ENCODE measurements at regions not wholly inside any gene's neighbourhood (a gene's known extent, or its start where the extent isn't known, plus 50 kb on each side); places are given as distances from the start of the nearest gene placed in this dataset.

DNA sequence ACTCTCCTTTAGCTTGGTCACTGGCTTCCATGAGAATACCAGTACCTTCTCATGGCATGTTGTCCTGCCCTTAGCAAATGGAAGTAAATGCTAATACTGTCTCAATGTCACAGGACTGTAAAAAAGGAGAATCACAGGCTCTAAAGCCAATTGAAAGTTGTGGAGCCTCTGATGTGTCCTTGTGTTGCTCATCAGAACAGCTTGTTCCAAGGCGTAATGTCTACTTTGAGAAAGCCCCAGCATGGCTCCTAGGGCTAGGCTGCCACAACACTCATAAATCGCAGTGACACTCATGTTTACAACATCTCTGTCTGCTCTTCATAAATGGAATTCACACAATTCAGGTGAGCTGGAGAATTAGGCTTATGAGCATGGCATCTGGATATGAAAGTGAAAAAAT, 94.9 kb downstream of the ACTL7B start:
- no peak for TF ChIP-seq CTCF (conservative IDR thresholded peaks at IDR 0.05; ENCODE audit: low read depth in 2 of 2)
- TF ChIP-seq POLR2AphosphoS5 (IDR thresholded peaks at IDR 0.05; ENCODE audit: low read depth), result no peak
- no peak for TF ChIP-seq EZH2phosphoT487 (IDR thresholded peaks at IDR 0.05; ENCODE audit: unreplicated experiment)
- no peak for TF ChIP-seq EZH2 (IDR thresholded peaks at IDR 0.05; ENCODE audit: low read depth, unreplicated experiment)
- no peak for TF ChIP-seq JUNB (IDR thresholded peaks at IDR 0.05; ENCODE audit: unreplicated experiment)
- no peak for TF ChIP-seq REST (IDR thresholded peaks at IDR 0.05; ENCODE audit: unreplicated experiment)
- TF ChIP-seq ZNF331 (CRISPR knock-in tag; IDR thresholded peaks at IDR 0.05; ENCODE audit: low read depth), result no peak
- no peak for TF ChIP-seq CREB1 (CRISPR knock-in tag; IDR thresholded peaks at IDR 0.05; ENCODE audit: low read depth)
- TF ChIP-seq, protein P1, sequence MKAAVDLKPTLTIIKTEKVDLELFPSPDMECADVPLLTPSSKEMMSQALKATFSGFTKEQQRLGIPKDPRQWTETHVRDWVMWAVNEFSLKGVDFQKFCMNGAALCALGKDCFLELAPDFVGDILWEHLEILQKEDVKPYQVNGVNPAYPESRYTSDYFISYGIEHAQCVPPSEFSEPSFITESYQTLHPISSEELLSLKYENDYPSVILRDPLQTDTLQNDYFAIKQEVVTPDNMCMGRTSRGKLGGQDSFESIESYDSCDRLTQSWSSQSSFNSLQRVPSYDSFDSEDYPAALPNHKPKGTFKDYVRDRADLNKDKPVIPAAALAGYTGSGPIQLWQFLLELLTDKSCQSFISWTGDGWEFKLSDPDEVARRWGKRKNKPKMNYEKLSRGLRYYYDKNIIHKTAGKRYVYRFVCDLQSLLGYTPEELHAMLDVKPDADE (IDR thresholded peaks at IDR 0.05), result no peak
- TF ChIP-seq NANOG (IDR thresholded peaks at IDR 0.05; ENCODE audit: borderline replicate concordance), result no peak

Measured in GM23338 (cell line).